ENCODE measurements at regions not wholly inside any gene's neighbourhood (a gene's known extent, or its start where the extent isn't known, plus 50 kb on each side); places are given as distances from the start of the nearest gene placed in this dataset.
"Not testable (repeated sequence)": the region's sequence is repeated elsewhere in the genome, so short reads cannot be mapped to it uniquely, and the experiment has no call there.

GRCh38 chr7:51930834-51931233 is 614.2 kb upstream of the COBL start:
- FAIRE-seq: no peak
- DNase-seq (ENCODE audit: insufficient read length, low spot score): no peak
- no peak for TF ChIP-seq TAF1 (IDR thresholded peaks at IDR 0.05; ENCODE audit: low read depth, low read length)
- TF ChIP-seq POLR2AphosphoS5 (IDR thresholded peaks at IDR 0.05; ENCODE audit: low read depth, low read length): no peak
- TF ChIP-seq POU2F2 (IDR thresholded peaks at IDR 0.05; ENCODE audit: low read depth, low read length): no peak
- no peak for TF ChIP-seq PAX5 (IDR thresholded peaks at IDR 0.05; ENCODE audit: insufficient read depth, low read length, severe bottlenecking)
- no peak for TF ChIP-seq SPI1 (IDR thresholded peaks at IDR 0.05; ENCODE audit: low read depth, low read length)
- no peak for TF ChIP-seq POLR2A (IDR thresholded peaks at IDR 0.05; ENCODE audit: low read depth, low read length)

GRCh38 chr7:51929818-51930217 is 613.2 kb upstream of the COBL start:
- DNase-seq (ENCODE audit: insufficient read length, low spot score): no peak
- no peak for FAIRE-seq
- TF ChIP-seq SPI1 (IDR thresholded peaks at IDR 0.05; ENCODE audit: low read depth, low read length): no peak
- TF ChIP-seq TAF1 (IDR thresholded peaks at IDR 0.05; ENCODE audit: low read depth, low read length): no peak
- no peak for TF ChIP-seq POLR2AphosphoS5 (IDR thresholded peaks at IDR 0.05; ENCODE audit: low read depth, low read length)
- TF ChIP-seq POU2F2 (IDR thresholded peaks at IDR 0.05; ENCODE audit: low read depth, low read length): no peak
- TF ChIP-seq PAX5 (IDR thresholded peaks at IDR 0.05; ENCODE audit: insufficient read depth, low read length, severe bottlenecking): no peak
- no peak for TF ChIP-seq POLR2A (IDR thresholded peaks at IDR 0.05; ENCODE audit: low read depth, low read length)

- DNase-seq (ENCODE audit: insufficient read length, low spot score): no peak
- TF ChIP-seq POU2F2 (IDR thresholded peaks at IDR 0.05; ENCODE audit: low read depth, low read length) (no peak), POLR2A (IDR thresholded peaks at IDR 0.05; ENCODE audit: low read depth, low read length) (no peak), TAF1 (IDR thresholded peaks at IDR 0.05; ENCODE audit: low read depth, low read length) (no peak), POLR2AphosphoS5 (IDR thresholded peaks at IDR 0.05; ENCODE audit: low read depth, low read length) (no peak)
Measured at GRCh38 chr7:51927738-51928137, 611.1 kb upstream of the COBL start.

DNA sequence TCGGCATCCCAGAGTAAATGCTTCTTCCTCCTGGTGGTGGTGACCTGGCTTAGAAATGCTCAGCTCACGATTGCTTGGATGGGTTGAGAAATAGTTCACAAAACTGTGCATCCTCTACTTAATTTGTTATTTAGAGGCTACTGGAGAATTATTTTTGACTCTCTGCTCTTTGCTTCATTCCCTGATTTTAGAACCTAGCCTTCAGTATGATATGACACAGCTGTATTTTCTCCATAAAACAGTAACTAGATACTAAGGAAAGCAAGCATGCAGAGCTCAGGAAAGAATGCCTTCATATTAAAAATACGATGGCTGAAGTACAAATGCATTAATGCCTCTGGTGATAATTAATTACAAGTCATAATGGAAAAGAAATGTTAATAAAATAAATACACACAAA is 602.0 kb upstream of the COBL start:
- FAIRE-seq (no peak), DNase-seq (ENCODE audit: insufficient read length, low spot score) (no peak)

More at GRCh38 chr7:51927738-51928137, 611.1 kb upstream of the COBL start:
- FAIRE-seq: no peak

DNA sequence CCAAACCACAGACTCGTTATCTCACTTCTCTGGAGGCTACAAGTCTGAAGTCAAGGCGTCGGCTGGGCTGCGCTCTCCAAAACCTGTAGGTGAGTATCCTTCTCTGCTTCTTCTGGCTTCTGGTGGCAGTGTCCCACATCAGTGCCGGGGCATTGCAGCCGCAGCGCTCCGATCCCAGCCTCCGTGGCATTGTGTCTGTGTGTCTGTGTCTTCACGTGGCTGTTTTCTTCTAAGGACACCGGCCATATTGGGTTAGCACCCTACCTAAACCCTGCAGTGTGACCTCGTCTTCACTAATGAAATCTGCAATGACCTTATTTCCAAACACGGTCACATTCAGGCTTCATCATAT is 584.9 kb upstream of the COBL start:
- TF ChIP-seq POLR2AphosphoS5 (IDR thresholded peaks at IDR 0.05; ENCODE audit: low read depth, low read length) (no peak), POU2F2 (IDR thresholded peaks at IDR 0.05; ENCODE audit: low read depth, low read length) (no peak), SPI1 (IDR thresholded peaks at IDR 0.05; ENCODE audit: low read depth, low read length) (no peak), PAX5 (IDR thresholded peaks at IDR 0.05; ENCODE audit: insufficient read depth, low read length, severe bottlenecking) (no peak)
- no peak for FAIRE-seq
- no peak for DNase-seq (ENCODE audit: insufficient read length, low spot score)

More for the DNA sequence above, 602.0 kb upstream of the COBL start:
- TF ChIP-seq POLR2AphosphoS5 (IDR thresholded peaks at IDR 0.05; ENCODE audit: low read depth, low read length) (no peak), PAX5 (IDR thresholded peaks at IDR 0.05; ENCODE audit: insufficient read depth, low read length, severe bottlenecking) (no peak), POU2F2 (IDR thresholded peaks at IDR 0.05; ENCODE audit: low read depth, low read length) (no peak), SPI1 (IDR thresholded peaks at IDR 0.05; ENCODE audit: low read depth, low read length) (no peak), POLR2A (IDR thresholded peaks at IDR 0.05; ENCODE audit: low read depth, low read length) (no peak), TAF1 (IDR thresholded peaks at IDR 0.05; ENCODE audit: low read depth, low read length) (no peak)

DNA sequence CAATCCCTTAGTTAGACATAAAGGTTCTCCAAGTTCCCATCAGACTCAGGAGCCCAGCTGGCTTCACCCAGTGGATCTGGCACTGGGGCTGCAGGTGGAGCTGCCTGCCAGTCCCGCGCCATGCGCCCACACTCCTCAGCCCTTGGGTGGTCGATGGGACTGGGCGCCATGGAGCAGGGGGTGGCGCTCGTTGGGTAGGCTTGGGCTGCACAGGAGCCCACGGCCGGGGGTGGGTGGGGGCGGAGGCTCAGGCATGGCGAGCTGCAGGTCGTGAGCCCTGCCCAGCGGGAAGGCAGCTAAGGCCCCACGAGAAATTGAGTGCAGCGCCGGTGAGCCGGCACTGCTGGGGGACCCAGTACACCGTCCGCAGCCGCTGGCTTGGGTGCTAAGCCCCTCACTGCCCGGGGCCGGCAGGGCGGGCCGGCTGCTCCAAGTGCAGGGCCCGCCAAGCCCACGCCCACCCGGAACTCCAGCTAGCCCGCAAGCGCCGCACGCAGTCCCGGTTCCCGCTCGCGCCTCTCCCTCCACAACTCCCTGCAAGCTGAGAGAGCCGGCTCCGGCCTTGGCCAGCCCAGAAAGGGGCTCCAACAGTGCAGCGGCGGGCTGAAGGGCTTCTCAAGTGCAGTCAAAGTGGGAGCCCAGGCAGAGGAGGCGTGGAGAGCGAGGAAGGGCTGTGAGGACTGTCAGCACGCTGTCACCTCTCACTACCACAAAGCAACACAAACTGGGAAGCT is 584.3 kb upstream of the COBL start:
- not testable (repeated sequence) for DNase-seq (ENCODE audit: insufficient read length, low spot score); FAIRE-seq

DNA sequence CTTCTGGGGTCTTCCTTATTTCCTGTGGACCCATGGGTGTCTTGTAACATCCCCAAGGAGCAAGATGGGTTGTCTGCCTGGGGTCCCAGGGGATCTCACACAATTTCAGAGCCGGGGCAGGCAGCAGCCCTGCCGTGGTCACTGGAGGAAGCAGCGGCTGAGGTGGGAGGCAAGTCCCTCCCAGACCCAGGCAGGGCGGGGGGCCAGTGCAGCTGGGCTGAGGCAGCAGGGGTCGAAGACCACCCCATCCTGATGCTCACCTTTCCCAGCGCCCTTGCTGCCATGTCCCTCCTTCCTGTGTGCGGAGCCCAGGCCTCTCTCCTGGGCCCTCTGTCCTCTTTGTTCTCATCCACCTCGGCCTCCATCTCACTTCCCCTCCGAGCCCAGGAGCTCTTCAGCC is 583.0 kb upstream of the COBL start:
- no peak for TF ChIP-seq PAX5 (IDR thresholded peaks at IDR 0.05; ENCODE audit: insufficient read depth, low read length, severe bottlenecking)
- TF ChIP-seq TAF1 (IDR thresholded peaks at IDR 0.05; ENCODE audit: low read depth, low read length): no peak
- no peak for TF ChIP-seq POLR2A (IDR thresholded peaks at IDR 0.05; ENCODE audit: low read depth, low read length)
- TF ChIP-seq POLR2AphosphoS5 (IDR thresholded peaks at IDR 0.05; ENCODE audit: low read depth, low read length): no peak
- TF ChIP-seq SPI1 (IDR thresholded peaks at IDR 0.05; ENCODE audit: low read depth, low read length): no peak
- no peak for TF ChIP-seq POU2F2 (IDR thresholded peaks at IDR 0.05; ENCODE audit: low read depth, low read length)
- no peak for FAIRE-seq
- DNase-seq (ENCODE audit: insufficient read length, low spot score): no peak

DNA sequence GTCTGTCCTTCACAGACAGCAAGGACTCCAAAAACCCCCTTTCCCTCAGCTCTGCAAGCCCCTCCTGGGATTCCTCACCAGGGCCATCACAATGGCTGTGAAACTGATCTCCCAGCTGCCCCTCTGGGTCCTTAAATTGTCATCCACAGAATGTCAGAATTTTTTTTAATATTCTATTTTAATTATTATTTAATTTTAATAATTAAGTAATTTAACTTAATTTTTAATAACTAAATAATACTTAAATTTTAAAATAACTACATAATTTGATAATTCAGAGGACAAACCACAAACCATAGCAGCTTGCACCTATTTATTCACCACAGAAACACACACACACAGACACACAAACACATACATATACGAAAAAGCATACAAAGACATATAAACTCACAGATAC is 565.8 kb upstream of the COBL start:
- TF ChIP-seq TAF1 (IDR thresholded peaks at IDR 0.05; ENCODE audit: low read depth, low read length) (no peak), POLR2A (IDR thresholded peaks at IDR 0.05; ENCODE audit: low read depth, low read length) (no peak), PAX5 (IDR thresholded peaks at IDR 0.05; ENCODE audit: insufficient read depth, low read length, severe bottlenecking) (no peak), SPI1 (IDR thresholded peaks at IDR 0.05; ENCODE audit: low read depth, low read length) (no peak), POU2F2 (IDR thresholded peaks at IDR 0.05; ENCODE audit: low read depth, low read length) (no peak), POLR2AphosphoS5 (IDR thresholded peaks at IDR 0.05; ENCODE audit: low read depth, low read length) (no peak)
- DNase-seq (ENCODE audit: insufficient read length, low spot score) (no peak), FAIRE-seq (no peak)

- FAIRE-seq (no peak), DNase-seq (ENCODE audit: insufficient read length, low spot score) (no peak)
- TF ChIP-seq POLR2AphosphoS5 (IDR thresholded peaks at IDR 0.05; ENCODE audit: low read depth, low read length) (no peak), POLR2A (IDR thresholded peaks at IDR 0.05; ENCODE audit: low read depth, low read length) (no peak), TAF1 (IDR thresholded peaks at IDR 0.05; ENCODE audit: low read depth, low read length) (no peak), SPI1 (IDR thresholded peaks at IDR 0.05; ENCODE audit: low read depth, low read length) (no peak), POU2F2 (IDR thresholded peaks at IDR 0.05; ENCODE audit: low read depth, low read length) (no peak), PAX5 (IDR thresholded peaks at IDR 0.05; ENCODE audit: insufficient read depth, low read length, severe bottlenecking) (no peak)
Measured at GRCh38 chr7:51881309-51881708, 564.7 kb upstream of the COBL start.

GRCh38 chr7:51878865-51879264 is 562.3 kb upstream of the COBL start:
- FAIRE-seq (no peak), DNase-seq (ENCODE audit: insufficient read length, low spot score) (no peak)

More at GRCh38 chr7:51878865-51879264, 562.3 kb upstream of the COBL start:
- TF ChIP-seq POLR2AphosphoS5 (IDR thresholded peaks at IDR 0.05; ENCODE audit: low read depth, low read length): no peak
- TF ChIP-seq PAX5 (IDR thresholded peaks at IDR 0.05; ENCODE audit: insufficient read depth, low read length, severe bottlenecking): no peak
- no peak for TF ChIP-seq POU2F2 (IDR thresholded peaks at IDR 0.05; ENCODE audit: low read depth, low read length)
- TF ChIP-seq SPI1 (IDR thresholded peaks at IDR 0.05; ENCODE audit: low read depth, low read length): no peak
- TF ChIP-seq POLR2A (IDR thresholded peaks at IDR 0.05; ENCODE audit: low read depth, low read length): no peak
- no peak for TF ChIP-seq TAF1 (IDR thresholded peaks at IDR 0.05; ENCODE audit: low read depth, low read length)
